GM12878 (cell line): ENCODE measurements at regions not wholly inside any gene's neighbourhood (a gene's known extent, or its start where the extent isn't known, plus 50 kb on each side); places are given as distances from the start of the nearest gene placed in this dataset.

ENCODE experiments used
- ATAC-seq: fragments of 200-7000 bp; cut with Tn5 transposase; 3 replicates; pipeline ENCODE4 v1.9.1; 2020; ENCODE audit warnings: mild to moderate bottlenecking, moderate library complexity
- BruUV-seq: library from RNA; stranded (reverse); fragments of 400-500 nt; replicated peaks from 2 replicates; lab custom pipeline; 2021; lab: Mats Ljungman, UMichigan
- CTCF ChIA-PET: fragments of 300-600 bp; sonication (Branson Sonifier 250); formaldehyde crosslinking; extraction: SDS; loops from one replicate; lab custom pipeline; 2021; ENCODE audit warnings: inconsistent platforms; lab: Yijun Ruan, JAX
- POLR2A ChIA-PET: fragments of 350-600 bp; formaldehyde crosslinking; extraction: SDS; loops from one replicate; lab custom pipeline; 2021; ENCODE audit warnings: inconsistent platforms; lab: Charles Lee
- RAD21 ChIA-PET: fragments of 300-600 bp; sonication (Branson Sonifier 250); formaldehyde crosslinking; loops from one replicate; lab custom pipeline; 2023; ENCODE audit warnings: antibody characterized with exemption; ENCODE audit not compliant: unreplicated experiment; lab: Charles Lee
- SMC1A ChIA-PET: fragments of 300-600 bp; sonication (Branson Sonifier 250); formaldehyde crosslinking; loops from one replicate; lab custom pipeline; 2023; ENCODE audit not compliant: unreplicated experiment, uncharacterized antibody; lab: Charles Lee
- DNase-seq: peaks from one replicate; pipeline ENCODE4 v3.0.0-alpha.2; 2011; ENCODE audit warnings: low read depth, low spot score
- FAIRE-seq: peaks from 3 replicates; lab custom pipeline; 2011; peaks lifted over from hg19 to GRCh38; lab: Jason Lieb, UNC
- H2AFZ ChIP-seq: 2 replicates; pipeline ENCODE4 v1.6.0; 2011; ENCODE audit warnings: low read depth, low read length, control low read depth; ENCODE audit not compliant: control insufficient read depth
- H3K27ac ChIP-seq: 2 replicates; pipeline ENCODE4 v1.5.1; 2011; ENCODE audit warnings: control low read depth; ENCODE audit not compliant: control insufficient read depth, insufficient read depth
- H3K27me3 ChIP-seq, 2 experiments: replicated peaks in 1 of 2; 2 replicates each; pipeline versions ENCODE4 v1.6.0 to v1.6.1; 2011; ENCODE audit warnings: low read length in 1 of 2; ENCODE audit not compliant: control insufficient read depth in 2 of 2, insufficient read depth in 2 of 2
- H3K36me3 ChIP-seq, 2 experiments: 2 replicates each; pipeline ENCODE4 v1.5.1; 2011; ENCODE audit warnings: low read length in 1 of 2; ENCODE audit not compliant: control insufficient read depth in 2 of 2, insufficient read depth in 2 of 2
- H3K4me1 ChIP-seq: 2 replicates; pipeline ENCODE4 v1.6.1; 2011; ENCODE audit warnings: mild to moderate bottlenecking, low read length, moderate library complexity, mixed read lengths; ENCODE audit not compliant: control insufficient read depth, insufficient read depth
- H3K4me2 ChIP-seq: 2 replicates; pipeline ENCODE4 v1.6.0; 2011; ENCODE audit warnings: control low read depth; ENCODE audit not compliant: control insufficient read depth, insufficient read depth
- H3K4me3 ChIP-seq: fragments of 200-600 bp; sonication (generic); 2 replicates; pipeline ENCODE4 v1.5.1; 2016
- H3K79me2 ChIP-seq: 2 replicates; pipeline ENCODE4 v1.6.0; 2011; ENCODE audit warnings: low read length; ENCODE audit not compliant: control insufficient read depth, insufficient read depth
- H3K9ac ChIP-seq: 2 replicates; pipeline ENCODE4 v1.8.0; 2011; ENCODE audit warnings: low read length, control low read depth, mixed read lengths; ENCODE audit not compliant: control insufficient read depth, insufficient read depth
- H3K9me3 ChIP-seq: replicated peaks from 3 replicates; pipeline ENCODE4 v1.5.1; 2011; ENCODE audit warnings: mild to moderate bottlenecking, low read length; ENCODE audit not compliant: control insufficient read depth, insufficient read depth
- H4K20me1 ChIP-seq: 2 replicates; pipeline ENCODE4 v1.6.0; 2011; ENCODE audit not compliant: control insufficient read depth, insufficient read depth
- CHD2 ChIP-seq: IDR thresholded peaks from 2 replicates; pipeline ENCODE4 v1.6.1; 2011; ENCODE audit warnings: low read depth, low read length, improper control_type of control experiment, borderline replicate concordance
- E4F1 ChIP-seq: fragments of 450-650 bp; IDR thresholded peaks from 2 replicates; pipeline ENCODE4 v1.6.1; 2018; ENCODE audit warnings: borderline replicate concordance, mild to moderate bottlenecking; ENCODE audit not compliant: partially characterized antibody
- EP300 ChIP-seq, 2 experiments: fragments of 150-350 bp in 1 of 2; IDR thresholded peaks; 2 replicates each; pipeline ENCODE4 v1.6.1; 2011 to 2012; ENCODE audit warnings: low read depth in 2 of 2, low read length in 2 of 2, borderline replicate concordance in 1 of 2, improper control_type of control experiment in 1 of 2, inconsistent platforms in 1 of 2; ENCODE audit not compliant: control insufficient read depth in 1 of 2
- HDAC6 ChIP-seq: fragments of 200-600 bp; sonication (generic); IDR thresholded peaks from one replicate; pipeline ENCODE4 v1.8.0; 2017; ENCODE audit warnings: antibody characterized with exemption; ENCODE audit not compliant: unreplicated experiment
- NFIC ChIP-seq: IDR thresholded peaks from 2 replicates; pipeline ENCODE4 v1.6.1; 2012; ENCODE audit warnings: low read depth, mild to moderate bottlenecking, inconsistent platforms, low read length, moderate library complexity
- POLR2AphosphoS5 ChIP-seq: IDR thresholded peaks from 2 replicates; pipeline ENCODE4 v1.6.1; 2011; ENCODE audit warnings: mild to moderate bottlenecking, low read length, inconsistent platforms
- RELA ChIP-seq: fragments of 450-650 bp; IDR thresholded peaks from 2 replicates; pipeline ENCODE4 v1.8.0; 2014; ENCODE audit warnings: borderline replicate concordance; ENCODE audit not compliant: partially characterized antibody
- TAF1 ChIP-seq: IDR thresholded peaks from 2 replicates; pipeline ENCODE4 v1.6.1; 2011; ENCODE audit warnings: mild to moderate bottlenecking, low read depth, low read length, borderline replicate concordance
- TCF12 ChIP-seq: IDR thresholded peaks from 2 replicates; pipeline ENCODE4 v1.6.1; 2011; ENCODE audit warnings: low read depth, mild to moderate bottlenecking, low read length
- TCF7 ChIP-seq: IDR thresholded peaks from 2 replicates; pipeline ENCODE4 v1.6.1; 2014; ENCODE audit warnings: antibody characterized with exemption, borderline replicate concordance
- ZBTB40 ChIP-seq: fragments of 450-650 bp; IDR thresholded peaks from 2 replicates; pipeline ENCODE4 v1.6.1; 2016; ENCODE audit warnings: mild to moderate bottlenecking, moderate library complexity, borderline replicate concordance
- ZNF207 ChIP-seq: fragments of 450-650 bp; IDR thresholded peaks from 2 replicates; pipeline ENCODE4 v1.6.1; 2014; ENCODE audit warnings: antibody characterized with exemption, mild to moderate bottlenecking, borderline replicate concordance
- ZNF24 ChIP-seq: fragments of 450-650 bp; IDR thresholded peaks from 2 replicates; pipeline ENCODE4 v1.6.1; 2017; ENCODE audit warnings: antibody characterized with exemption, mild to moderate bottlenecking
- ZNF622 ChIP-seq: fragments of 450-650 bp; IDR thresholded peaks from 2 replicates; pipeline ENCODE4 v1.6.1; 2017; ENCODE audit warnings: mild to moderate bottlenecking, inconsistent platforms
- WGBS: methylation state at CpG from one replicate; pipeline ENCODE4 v1.1.6; 2016; ENCODE audit warnings: low lambda C conversion rate; ENCODE audit not compliant: insufficient replicate concordance, insufficient coverage; ENCODE audit errors: missing lambda C conversion rate; 5-methylcytosine and 5-hydroxymethylcytosine counted together
- in situ Hi-C: fragments of 300-500 bp; cut with MboI; formaldehyde crosslinking; loops from 9 replicates; pipeline ENCODE4 v1.14.3; 2018; ENCODE audit warnings: mixed read lengths
- intact Hi-C: fragments of 100-400 bp; cut with micrococcal nuclease; formaldehyde crosslinking; loops from one replicate; pipeline ENCODE4 v1.14.2; 2022; ENCODE audit not compliant: unreplicated experiment

GRCh38 chr15:77867266-77868047 lies 210.1 kb downstream of the TBC1D2B start:
- no peaks in the 10 kb centered on the region for H3K9me3 ChIP-seq
- CTCF ChIA-PET, result no interaction called here
- 51% methylated on average over 24 of the region's 24 CpGs for WGBS
- no peak overlapping the region for H2AFZ ChIP-seq
- no peak overlapping the region for H3K9ac ChIP-seq
- ATAC-seq, result no peak
- H3K79me2 ChIP-seq, result no peaks in the 10 kb centered on the region
- DNase-seq, result no peak
- BruUV-seq, result no TSS peak
- no peaks in the 10 kb centered on the region for H4K20me1 ChIP-seq
- POLR2A ChIA-PET, result no interaction called here
- H3K36me3 ChIP-seq, result no peaks in the 10 kb centered on the region
- FAIRE-seq, result no peak
- H3K27me3 ChIP-seq, result peaks cover 0 to 2% of the 10 kb centered on the region in 2 experiments; a peak in 3 of 4 replicates
- in situ Hi-C loops, result no loop called here
- SMC1A ChIA-PET, result interaction anchor here (1.4 kb wide), 1 partner anchor 33 kb away, joined by 6 read pairs; no protein-coding TSS in a partner anchor
- no peak overlapping the region for H3K4me3 ChIP-seq
- TF ChIP-seq E4F1, result no peak
- TF ChIP-seq ZNF24, result no peak
- TF ChIP-seq EP300 (IDR thresholded peaks at IDR 0.05; ENCODE audit: borderline replicate concordance in 1 of 2, control insufficient read depth in 1 of 2, low read depth in 2 of 2, low read length in 2 of 2), result no peak
- no peak for TF ChIP-seq POLR2AphosphoS5
- TF ChIP-seq NFIC, result no peak
- TF ChIP-seq CHD2, result no peak
- no peak for TF ChIP-seq ZNF207
- no peak for TF ChIP-seq HDAC6
- TF ChIP-seq RELA, result no peak
- TF ChIP-seq TCF12, result no peak
- TF ChIP-seq TAF1, result no peak
- no peak for TF ChIP-seq ZNF622
- TF ChIP-seq TCF7, result no peak
- no peak for TF ChIP-seq ZBTB40
- TF ChIP-seq, all 136 proteins: peak for 0
- H3K4me2 ChIP-seq, result no peak overlapping the region
- RAD21 ChIA-PET, result no interaction called here
- H3K27ac ChIP-seq, result no peak overlapping the region
- no peaks in the 10 kb centered on the region for H3K4me1 ChIP-seq
- intact Hi-C loops, result no loop called here
